Ovary (tissue), 7 donors: ENCODE measurements at regions not wholly inside any gene's neighbourhood (a gene's known extent, or its start where the extent isn't known, plus 50 kb on each side); places are given as distances from the start of the nearest gene placed in this dataset.
"Not testable (repeated sequence)": the region's sequence is repeated elsewhere in the genome, so short reads cannot be mapped to it uniquely, and the experiment has no call there.

Experiments
- DNase-seq, 5 donors: peaks; one replicate each; pipeline ENCODE4 v3.0.0-alpha.2; 2019 to 2020
- H3K27ac ChIP-seq, 2 donors: fragments of 200-600 bp; one replicate each; pipeline versions ENCODE4 v1.5.1 to v1.8.0; 2019 to 2022
- H3K27me3 ChIP-seq: fragments of 200-600 bp; one replicate; pipeline ENCODE4 v1.8.0; 2022
- H3K36me3 ChIP-seq: fragments of 200-600 bp; sonication (generic); one replicate; pipeline ENCODE4 v1.5.1; 2019
- H3K4me1 ChIP-seq: one replicate; pipeline ENCODE4 v1.8.1; 2013; ENCODE audit warnings: mild to moderate bottlenecking, moderate library complexity; ENCODE audit not compliant: insufficient read depth
- H3K4me3 ChIP-seq: fragments of 200-600 bp; sonication (generic); one replicate; pipeline ENCODE4 v1.5.1; 2017
- H3K9me3 ChIP-seq, 2 donors: fragments of 200-600 bp in 1 of 2; sonication (generic) in 1 of 2; one replicate each; pipeline versions ENCODE4 v1.5.1 to v1.8.1; 2013 to 2019; ENCODE audit warnings: mild to moderate bottlenecking in 1 of 2, moderate library complexity in 1 of 2
- EP300 ChIP-seq: sonication (generic); formaldehyde crosslinking; IDR thresholded peaks from one replicate; pipeline ENCODE4 v1.6.1; 2017; ENCODE audit warnings: antibody characterized with exemption
- POLR2A ChIP-seq: fragments of 450-650 bp; IDR thresholded peaks from one replicate; pipeline ENCODE4 v1.6.1; 2017; ENCODE audit warnings: antibody characterized with exemption, mild to moderate bottlenecking, moderate library complexity
- WGBS, 3 donors: extraction: QIAGEN DNeasy Blood & Tissue Kit in 1 of 3; methylation state at CpG; one replicate each; pipeline versions ENCODE4 v1.1.5 to v1.1.7; 2013 to 2017; 5-methylcytosine and 5-hydroxymethylcytosine counted together
- intact Hi-C, 4 donors: fragments of 100-400 bp; cut with DNase I; formaldehyde crosslinking; loops; one replicate each; pipeline versions ENCODE4 v1.11.0 to v1.15.1; 2022 to 2023
- TF ChIP-seq, protein P1 (sequence below), 3 donors: fragments of 450-650 bp in 2 of 3; fragments of 200-600 bp in 1 of 3; IDR thresholded peaks; one replicate each; pipeline versions ENCODE4 v1.5.1 to v1.8.0; 2016 to 2022; ENCODE audit warnings: antibody characterized with exemption in 3 of 3, mild to moderate bottlenecking in 1 of 3
- donor health status: DM: no; HTN: no; CAD: no; lungs with moderate emphysema.
- donor health status: DM: no; HTN: no; CAD: no.
- donor health status: Bipolar disorder and iron deficiency.
- donor health status: DM: no; HTN: no; CAD: no.
- donor health status: DM: yes; HTN: yes; CAD: no.

DNA sequence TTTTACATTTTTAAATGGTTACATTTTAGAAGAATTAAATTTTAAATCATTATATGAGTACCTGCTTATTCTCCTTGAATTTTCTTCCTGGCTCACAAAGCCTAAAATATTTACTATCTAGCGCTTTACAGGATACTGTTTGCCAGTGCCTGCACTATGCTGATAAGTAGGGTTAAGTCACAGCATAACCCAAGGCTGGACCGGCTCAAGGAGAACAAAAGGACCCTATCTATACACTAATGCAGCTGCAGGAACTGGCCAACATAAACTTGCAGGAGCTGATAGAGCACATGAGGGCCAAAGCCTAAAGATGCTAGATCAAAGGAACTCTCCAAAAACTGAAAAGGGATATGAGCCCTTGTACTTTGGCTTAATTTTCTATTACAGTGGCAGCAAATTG is 1086.9 kb upstream of the TMPRSS15 start:
- 7 to 13% (median 10%) methylated on average over 2 of the region's 2 CpGs for WGBS, 3 donors
- H3K4me3 ChIP-seq, result no peak overlapping the region
- H3K4me1 ChIP-seq, result no peaks in the 10 kb centered on the region
- H3K27me3 ChIP-seq, result no peaks in the 10 kb centered on the region
- no peak for DNase-seq
- no peaks in the 10 kb centered on the region for H3K36me3 ChIP-seq
- intact Hi-C loops, result no loop called here
- TF ChIP-seq POLR2A, result no peak
- no peak for TF ChIP-seq EP300
- TF ChIP-seq, protein P1, sequence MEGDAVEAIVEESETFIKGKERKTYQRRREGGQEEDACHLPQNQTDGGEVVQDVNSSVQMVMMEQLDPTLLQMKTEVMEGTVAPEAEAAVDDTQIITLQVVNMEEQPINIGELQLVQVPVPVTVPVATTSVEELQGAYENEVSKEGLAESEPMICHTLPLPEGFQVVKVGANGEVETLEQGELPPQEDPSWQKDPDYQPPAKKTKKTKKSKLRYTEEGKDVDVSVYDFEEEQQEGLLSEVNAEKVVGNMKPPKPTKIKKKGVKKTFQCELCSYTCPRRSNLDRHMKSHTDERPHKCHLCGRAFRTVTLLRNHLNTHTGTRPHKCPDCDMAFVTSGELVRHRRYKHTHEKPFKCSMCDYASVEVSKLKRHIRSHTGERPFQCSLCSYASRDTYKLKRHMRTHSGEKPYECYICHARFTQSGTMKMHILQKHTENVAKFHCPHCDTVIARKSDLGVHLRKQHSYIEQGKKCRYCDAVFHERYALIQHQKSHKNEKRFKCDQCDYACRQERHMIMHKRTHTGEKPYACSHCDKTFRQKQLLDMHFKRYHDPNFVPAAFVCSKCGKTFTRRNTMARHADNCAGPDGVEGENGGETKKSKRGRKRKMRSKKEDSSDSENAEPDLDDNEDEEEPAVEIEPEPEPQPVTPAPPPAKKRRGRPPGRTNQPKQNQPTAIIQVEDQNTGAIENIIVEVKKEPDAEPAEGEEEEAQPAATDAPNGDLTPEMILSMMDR (IDR thresholded peaks at IDR 0.05), result no peak
- H3K9me3 ChIP-seq, result no peaks in the 10 kb centered on the region
- no peak overlapping the region for H3K27ac ChIP-seq

DNA sequence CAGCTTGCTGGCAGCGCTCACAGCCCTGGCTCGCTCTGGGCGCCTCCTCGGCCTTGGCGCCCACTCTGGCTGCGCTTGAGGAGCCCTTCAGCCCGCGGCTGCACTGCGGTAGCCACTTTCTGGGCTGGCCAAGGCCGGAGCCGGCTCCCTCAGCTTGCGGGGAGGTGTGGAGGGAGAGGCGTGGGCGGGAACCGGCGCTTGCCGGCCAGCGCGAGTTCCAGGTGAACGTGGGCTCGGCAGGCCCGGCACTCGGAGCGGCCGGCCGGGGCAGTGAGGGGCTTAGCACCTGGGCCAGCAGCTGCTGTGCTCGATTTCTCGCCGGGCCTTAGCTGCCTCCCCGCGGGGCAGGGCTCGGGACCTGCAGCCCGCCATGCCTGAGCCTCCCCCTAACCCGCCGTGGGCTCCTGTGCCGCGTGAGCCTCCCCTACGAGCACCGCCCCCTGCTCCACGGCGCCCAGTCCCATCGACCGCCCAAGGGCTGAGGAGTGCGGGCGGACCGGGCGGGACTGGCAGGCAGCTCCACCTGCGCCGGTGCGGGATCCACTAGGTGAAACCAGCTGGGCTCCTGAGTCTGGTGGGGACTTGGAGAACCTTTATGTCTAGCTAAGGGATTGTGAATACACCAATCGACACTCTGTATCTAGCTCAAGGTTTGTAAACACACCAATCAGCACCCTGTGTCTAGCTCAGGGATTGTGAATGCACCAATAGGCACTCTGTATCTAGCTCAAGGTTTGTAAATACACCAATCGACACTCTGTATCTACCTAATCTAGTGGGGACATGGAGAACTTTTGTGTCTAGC is 1090.1 kb upstream of the TMPRSS15 start:
- H3K9me3 ChIP-seq, intact Hi-C loops, H3K36me3 ChIP-seq, H3K27me3 ChIP-seq, H3K27ac ChIP-seq, H3K4me1 ChIP-seq, H3K4me3 ChIP-seq: not testable (repeated sequence)
- DNase-seq, result peak in 1 of 5 donors; percentile 6
- 94 to 97% (median 94%) methylated on average over 47 to 52 of the region's 52 CpGs for WGBS, 3 donors

DNA sequence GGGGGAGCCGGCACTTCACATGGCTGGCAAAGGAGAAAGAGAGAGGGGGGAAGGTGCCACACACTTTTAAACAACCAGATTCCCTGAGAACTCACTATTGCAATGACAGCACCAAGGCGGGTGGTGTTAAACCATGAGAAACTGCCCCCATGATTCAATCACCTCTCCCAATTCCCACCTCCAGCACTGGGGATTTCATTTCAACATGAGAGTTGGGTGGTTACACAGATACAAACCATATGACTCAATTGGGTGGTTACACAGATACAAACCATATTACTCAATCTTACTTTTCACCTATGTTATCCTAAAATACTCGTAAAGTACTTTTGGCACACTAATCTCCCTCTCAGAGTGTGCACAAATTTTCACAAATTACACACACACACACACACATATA is 1097.5 kb upstream of the TMPRSS15 start:
- WGBS, 3 donors, result 90 to 94% (median 93%) methylated on average over 3 of the region's 3 CpGs
- Histone ChIP-seq H3K27ac (no peak overlapping the region), H3K4me3 (no peak overlapping the region), H3K4me1 (no peaks in the 10 kb centered on the region), H3K27me3 (no peaks in the 10 kb centered on the region), H3K36me3 (no peaks in the 10 kb centered on the region), H3K9me3 (no peaks in the 10 kb centered on the region)
- DNase-seq, result no peak
- TF ChIP-seq EP300 (no peak), POLR2A (no peak)
- TF ChIP-seq, protein P1 (IDR thresholded peaks at IDR 0.05), result no peak
- intact Hi-C loops, result no loop called here

DNA sequence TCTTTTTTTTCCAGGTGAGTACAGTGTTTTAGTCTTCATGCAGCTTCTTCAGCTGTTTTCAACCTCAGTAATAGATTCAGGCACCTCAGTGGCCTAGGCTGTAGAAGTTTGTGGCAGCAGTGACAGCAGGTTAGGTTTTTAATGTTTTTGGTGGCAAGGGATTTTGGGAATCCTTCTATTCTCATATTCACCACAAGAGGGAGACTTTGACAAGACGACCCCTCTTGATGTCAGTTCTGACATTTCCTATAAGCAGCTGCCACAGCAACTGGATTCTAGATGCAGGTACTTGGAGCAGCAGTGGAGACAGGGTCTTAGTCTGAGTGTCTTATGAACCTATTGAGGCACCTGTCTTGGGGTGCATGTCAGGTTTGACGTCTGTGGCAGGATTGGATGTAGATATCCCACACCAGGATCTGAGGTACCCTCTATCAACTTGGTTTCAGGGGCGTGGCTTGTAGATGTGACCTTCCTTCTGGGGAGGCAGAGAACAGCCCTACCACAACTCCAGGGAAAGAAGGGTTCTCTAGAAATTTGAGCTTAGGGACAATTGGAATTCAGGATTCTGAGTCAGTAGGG is 1104.2 kb upstream of the TMPRSS15 start:
- 70 to 73% (median 71%) methylated on average over 3 of the region's 3 CpGs for WGBS, 3 donors
- DNase-seq, result no peak
- H3K9me3 ChIP-seq, result no peaks in the 10 kb centered on the region
- intact Hi-C loops, result no loop called here
- H3K4me3 ChIP-seq, result no peak overlapping the region
- no peak overlapping the region for H3K27ac ChIP-seq
- no peak for TF ChIP-seq EP300
- TF ChIP-seq, protein P1 (IDR thresholded peaks at IDR 0.05), result no peak
- no peak for TF ChIP-seq POLR2A
- no peaks in the 10 kb centered on the region for H3K4me1 ChIP-seq
- H3K36me3 ChIP-seq, result no peaks in the 10 kb centered on the region
- H3K27me3 ChIP-seq, result no peaks in the 10 kb centered on the region

DNA sequence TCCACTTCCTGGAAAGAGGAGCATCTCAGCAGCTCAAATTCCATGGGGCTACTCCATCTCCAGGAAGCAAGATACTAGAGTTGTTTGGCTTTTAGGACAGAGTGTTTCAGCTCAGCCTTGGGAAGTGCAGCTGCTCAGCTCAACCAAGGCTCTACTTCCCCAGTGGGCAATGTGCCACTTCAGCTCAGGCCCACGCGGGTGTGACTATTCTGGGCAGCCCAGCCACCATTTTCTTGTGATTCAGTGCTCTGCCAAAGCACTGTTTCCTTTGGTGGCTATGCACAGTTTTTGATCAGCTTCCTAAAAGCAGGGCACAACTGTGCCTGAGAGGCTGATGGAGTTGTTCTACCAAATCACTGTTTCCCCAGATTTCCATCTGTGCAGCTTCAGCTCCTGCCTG is 1104.9 kb upstream of the TMPRSS15 start:
- TF ChIP-seq, protein P1 (IDR thresholded peaks at IDR 0.05), result no peak
- no peak for TF ChIP-seq EP300
- no peak for TF ChIP-seq POLR2A
- no peak for DNase-seq
- no peak overlapping the region for H3K27ac ChIP-seq
- whole genome bisulfite sequencing, 3 donors, result 84 to 91% (median 88%) methylated on average over 2 of the region's 2 CpGs
- H3K36me3 ChIP-seq, result no peaks in the 10 kb centered on the region
- H3K4me1 ChIP-seq, result no peaks in the 10 kb centered on the region
- H3K27me3 ChIP-seq, result no peaks in the 10 kb centered on the region
- no peaks in the 10 kb centered on the region for H3K9me3 ChIP-seq
- intact Hi-C loops, result no loop called here
- no peak overlapping the region for H3K4me3 ChIP-seq
